A549 (cell line): ENCODE measurements at regions not wholly inside any gene's neighbourhood (a gene's known extent, or its start where the extent isn't known, plus 50 kb on each side); places are given as distances from the start of the nearest gene placed in this dataset.
"Not testable (repeated sequence)": the region's sequence is repeated elsewhere in the genome, so short reads cannot be mapped to it uniquely, and the experiment has no call there.

ENCODE experiments used
- ATAC-seq, 2 experiments: fragments of 200-7000 bp in 1 of 2; fragments of >200 bp in 1 of 2; cut with Nextera tagmentation in 1 of 2; cut with Tn5 transposase in 1 of 2; 3 replicates each; pipeline versions ENCODE4 v1.8.0 to v1.9.1; 2018 to 2020; ENCODE audit warnings: mild to moderate bottlenecking in 1 of 2, moderate library complexity in 1 of 2
- CTCF ChIA-PET: fragments of 300-600 bp; sonication (Branson Sonifier 250); formaldehyde crosslinking; extraction: SDS; loops from one replicate; lab custom pipeline; 2021; ENCODE audit warnings: antibody characterized with exemption, inconsistent platforms; lab: Yijun Ruan, JAX
- POLR2A ChIA-PET: fragments of 350-600 bp; formaldehyde crosslinking; extraction: SDS; loops from one replicate; lab custom pipeline; 2021; ENCODE audit warnings: antibody characterized with exemption, inconsistent platforms; lab: Yijun Ruan, JAX
- DNase-seq, 2 experiments: peaks; one replicate each; pipeline versions ENCODE4 v3.0.0 to v3.0.0-alpha.2; 2011 to 2016; ENCODE audit warnings: low read depth in 1 of 2, low spot score in 1 of 2
- FAIRE-seq: peaks from 2 replicates; lab custom pipeline; 2011; peaks lifted over from hg19 to GRCh38; lab: Jason Lieb, UNC
- H3K27ac ChIP-seq, 2 experiments: fragments of >200 bp; sonication (Bioruptor Twin); formaldehyde crosslinking; 3 replicates each; pipeline ENCODE4 v1.5.1; 2016 to 2017
- H3K4me1 ChIP-seq: fragments of >200 bp; sonication (Bioruptor Twin); formaldehyde crosslinking; 3 replicates; pipeline ENCODE4 v1.6.1; 2016
- H3K4me2 ChIP-seq: fragments of >200 bp; sonication (Bioruptor Twin); formaldehyde crosslinking; 3 replicates; pipeline ENCODE4 v1.6.1; 2016
- H3K4me3 ChIP-seq: fragments of >200 bp; sonication (Bioruptor Twin); formaldehyde crosslinking; 3 replicates; pipeline ENCODE4 v1.5.1; 2016
- H3K9me3 ChIP-seq: fragments of >200 bp; sonication (Bioruptor Twin); formaldehyde crosslinking; 3 replicates; pipeline ENCODE4 v1.6.1; 2016
- ATOH8 ChIP-seq: fragments of 250-450 bp; sonication (Bioruptor Pico); IDR thresholded peaks from 2 replicates; pipeline ENCODE4 v1.5.0; 2020; ENCODE audit warnings: low read depth, mild to moderate bottlenecking, moderate library complexity
- BCL3 ChIP-seq: fragments of >200 bp; sonication (Bioruptor Twin); formaldehyde crosslinking; IDR thresholded peaks from 3 replicates; pipeline ENCODE4 v1.6.1; 2016
- BHLHE40 ChIP-seq: IDR thresholded peaks from 2 replicates; pipeline ENCODE4 v1.6.1; 2012; ENCODE audit warnings: low read depth, low read length, inconsistent platforms
- CBX2 ChIP-seq: fragments of 200-600 bp; sonication (generic); IDR thresholded peaks from 2 replicates; pipeline ENCODE4 v1.6.1; 2016; ENCODE audit warnings: low read depth, mild to moderate bottlenecking, borderline replicate concordance
- EHF ChIP-seq: fragments of 250-450 bp; sonication (Bioruptor Pico); IDR thresholded peaks from 2 replicates; pipeline ENCODE4 v1.5.0; 2020; ENCODE audit warnings: mild to moderate bottlenecking
- EHMT2 ChIP-seq: fragments of 200-600 bp; sonication (generic); IDR thresholded peaks from 2 replicates; pipeline ENCODE4 v1.6.1; 2016; ENCODE audit warnings: antibody characterized with exemption, low read depth, mild to moderate bottlenecking, moderate library complexity
- ELK1 ChIP-seq: fragments of 150-350 bp; IDR thresholded peaks from 2 replicates; pipeline ENCODE4 v1.6.1; 2014; ENCODE audit warnings: low read depth, mild to moderate bottlenecking, low read length
- GATA3 ChIP-seq: IDR thresholded peaks from 2 replicates; pipeline ENCODE4 v1.6.1; 2012; ENCODE audit warnings: borderline replicate concordance
- HDAC2 ChIP-seq: fragments of 200-600 bp; sonication (generic); IDR thresholded peaks from 2 replicates; pipeline ENCODE4 v1.6.1; 2016
- HES2 ChIP-seq: fragments of >200 bp; sonication (Bioruptor Twin); formaldehyde crosslinking; IDR thresholded peaks from 2 replicates; pipeline ENCODE4 v1.6.1; 2016
- JUN ChIP-seq, 2 experiments: fragments of >200 bp; sonication (Bioruptor Twin); formaldehyde crosslinking; IDR thresholded peaks; 2 replicates in 1 of 2; 3 replicates in 1 of 2; pipeline ENCODE4 v1.6.1; 2016 to 2017
- KDM1A ChIP-seq: fragments of 200-600 bp; sonication (generic); IDR thresholded peaks from 2 replicates; pipeline ENCODE4 v1.6.1; 2016; ENCODE audit warnings: low read depth, mild to moderate bottlenecking
- MAFK ChIP-seq: fragments of 450-650 bp; IDR thresholded peaks from 2 replicates; pipeline ENCODE4 v1.6.1; 2014; ENCODE audit not compliant: partially characterized antibody
- MAX ChIP-seq: IDR thresholded peaks from 2 replicates; pipeline ENCODE4 v1.6.1; 2012
- MAZ ChIP-seq: fragments of 150-350 bp; IDR thresholded peaks from 2 replicates; pipeline ENCODE4 v1.6.1; 2014; ENCODE audit warnings: antibody characterized with exemption, low read depth, low read length, borderline replicate concordance
- PBX3 ChIP-seq: IDR thresholded peaks from 2 replicates; pipeline ENCODE4 v1.6.1; 2012
- PHF8 ChIP-seq: fragments of 200-600 bp; sonication (generic); IDR thresholded peaks from 2 replicates; pipeline ENCODE4 v1.6.1; 2016; ENCODE audit warnings: low read depth, mild to moderate bottlenecking, antibody characterized with exemption, moderate library complexity, borderline replicate concordance
- POLR2AphosphoS2 ChIP-seq: conservative IDR thresholded peaks from 2 replicates; pipeline ENCODE4 v1.6.1; 2012; ENCODE audit warnings: low read length, improper control_type of control experiment, inconsistent platforms
- RARB ChIP-seq: fragments of 250-450 bp; sonication (Bioruptor Pico); IDR thresholded peaks from 2 replicates; pipeline ENCODE4 v1.8.0; 2021; ENCODE audit warnings: mild to moderate bottlenecking, moderate library complexity
- SREBF2 ChIP-seq: fragments of 450-650 bp; IDR thresholded peaks from 2 replicates; pipeline ENCODE4 v1.6.1; 2014; ENCODE audit warnings: mild to moderate bottlenecking, moderate library complexity
- ZC3H11A ChIP-seq: fragments of 450-650 bp; IDR thresholded peaks from 2 replicates; pipeline ENCODE4 v1.6.1; 2014; ENCODE audit warnings: antibody characterized with exemption, mild to moderate bottlenecking
- WGBS: methylation state at CpG from one replicate; pipeline ENCODE4 v1.1.6; 2017; ENCODE audit errors: missing lambda C conversion rate; 5-methylcytosine and 5-hydroxymethylcytosine counted together

GRCh38 chr20:48038713-48039112 lies 253.4 kb upstream of the SULF2 start:
- Histone ChIP-seq H3K4me1 (no peaks in the 10 kb centered on the region), H3K9me3 (peaks cover 20% of the 10 kb centered on the region), H3K27ac (no peak overlapping the region), H3K4me3 (no peak overlapping the region), H3K4me2 (no peak overlapping the region)
- no peak for TF ChIP-seq HDAC2
- no peak for TF ChIP-seq MAX
- no peak for TF ChIP-seq EHF (CRISPR knock-in tag)
- no peak for TF ChIP-seq MAZ
- no peak for TF ChIP-seq RARB (CRISPR knock-in tag)
- no peak for TF ChIP-seq JUN (IDR thresholded peaks at IDR 0.05)
- no peak for TF ChIP-seq PBX3
- TF ChIP-seq BCL3 = no peak
- no peak for TF ChIP-seq PHF8
- no peak for TF ChIP-seq MAFK
- no peak for TF ChIP-seq ELK1
- no peak for TF ChIP-seq POLR2AphosphoS2
- TF ChIP-seq CBX2 = no peak
- TF ChIP-seq ZC3H11A = no peak
- no peak for TF ChIP-seq BHLHE40
- TF ChIP-seq GATA3 = no peak
- no peak for TF ChIP-seq ATOH8 (CRISPR knock-in tag)
- TF ChIP-seq SREBF2 = no peak
- DNase-seq (no peak), FAIRE-seq (no peak), ATAC-seq (no peak)
- CTCF ChIA-PET = no interaction called here
- POLR2A ChIA-PET = no interaction called here
- 40% methylated on average over 7 of the region's 7 CpGs for WGBS

GRCh38 chr20:48037798-48038197 lies 252.5 kb upstream of the SULF2 start:
- H3K27ac ChIP-seq, H3K4me2 ChIP-seq, FAIRE-seq, POLR2A ChIA-PET, CTCF ChIA-PET, H3K4me1 ChIP-seq, H3K4me3 ChIP-seq, DNase-seq: not testable (repeated sequence)
- ATAC-seq = 0 out of 6 replicates have a peak, but pooled peaks of 1 of the 2 experiments have one; percentile 50
- 35% methylated on average over 6 of the region's 7 CpGs for WGBS
- peaks cover 12% of the 10 kb centered on the region; the same call in 2 of the 3 replicates for H3K9me3 ChIP-seq

- POLR2A ChIA-PET = no interaction called here
Measured at GRCh38 chr20:48035961-48036731, 250.9 kb upstream of the SULF2 start.

More at GRCh38 chr20:48035961-48036731, 250.9 kb upstream of the SULF2 start:
- no peak overlapping the region for H3K4me2 ChIP-seq
- H3K4me1 ChIP-seq = no peaks in the 10 kb centered on the region
- H3K9me3 ChIP-seq = peaks cover 3% of the 10 kb centered on the region; the same call in 1 of the 3 replicates
- 30% methylated on average over 4 of the region's 4 CpGs for WGBS
- no peak overlapping the region for H3K4me3 ChIP-seq
- ATAC-seq (no peak), DNase-seq (no peak), FAIRE-seq (no peak)
- H3K27ac ChIP-seq = no peak overlapping the region
- TF ChIP-seq KDM1A = no peak
- TF ChIP-seq HES2 = no peak
- TF ChIP-seq EHMT2 = no peak
- CTCF ChIA-PET = no interaction called here
